ENCODE measurements at regions not wholly inside any gene's neighbourhood (a gene's known extent, or its start where the extent isn't known, plus 50 kb on each side); places are given as distances from the start of the nearest gene placed in this dataset.

DNA sequence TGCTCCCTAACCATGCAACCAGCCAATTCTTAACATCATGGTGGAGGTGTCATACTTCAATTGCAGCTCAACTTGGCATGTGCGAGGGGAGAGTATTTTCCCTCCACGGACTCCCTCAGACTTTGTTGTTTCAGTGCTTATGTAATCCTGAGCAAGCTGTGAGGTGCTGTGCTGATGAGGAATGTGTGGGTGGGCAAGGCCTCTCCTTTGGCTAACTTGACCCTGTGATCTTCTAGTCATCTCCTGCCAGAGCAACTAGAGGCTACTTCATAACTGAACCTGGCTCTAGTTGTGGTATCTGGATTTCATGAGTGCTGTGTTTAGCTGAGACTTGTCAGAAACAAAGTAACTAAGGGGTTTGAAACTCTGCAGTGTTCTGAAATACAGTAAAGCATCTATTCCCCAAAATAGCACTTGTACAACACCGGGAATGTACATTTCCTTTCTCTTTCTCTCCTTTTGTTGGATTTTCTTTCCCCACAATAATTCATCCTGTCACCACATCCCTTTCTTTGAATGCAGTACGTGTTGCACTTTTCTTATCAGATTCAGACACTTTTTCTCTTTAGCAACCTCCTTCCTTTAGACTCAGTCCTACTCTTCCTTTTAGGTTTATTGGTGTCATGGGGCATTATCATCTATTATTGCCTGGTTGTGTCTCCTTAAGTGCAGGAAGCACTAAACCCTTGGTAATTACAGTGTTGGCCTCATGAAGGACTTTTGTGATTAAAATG is 415.2 kb upstream of the NR3C2 start:
- Histone ChIP-seq H3K4me1 (ENCODE audit: control insufficient read depth, extremely low read depth, insufficient read depth, low read length) (peaks cover 4% of the 10 kb centered on the region), H2AFZ (ENCODE audit: control insufficient read depth, low read length) (no peak overlapping the region), H3K27me3 (ENCODE audit: control insufficient read depth, extremely low read depth, insufficient read depth, low read length) (no peaks in the 10 kb centered on the region), H3K4me3 (ENCODE audit: control insufficient read depth in 2 of 3, extremely low read depth in 1 of 3, insufficient read depth in 2 of 3, low read depth in 1 of 3, low read length in 3 of 3) (no peak overlapping the region), H3K9ac (ENCODE audit: control insufficient read depth, extremely low read depth, insufficient read depth, low read length) (no peak overlapping the region), H3K9me1 (ENCODE audit: control insufficient read depth, extremely low read depth, insufficient read depth, low read length) (no peaks in the 10 kb centered on the region), H4K20me1 (ENCODE audit: control insufficient read depth, extremely low read depth, insufficient read depth, low read length) (no peaks in the 10 kb centered on the region), H3K36me3 (ENCODE audit: control insufficient read depth in 2 of 2, extremely low read depth in 1 of 2, insufficient read depth in 2 of 2, low read length in 2 of 2) (no peaks in the 10 kb centered on the region), H3K79me2 (ENCODE audit: control insufficient read depth, insufficient read depth, low read length) (no peaks in the 10 kb centered on the region), H3K27ac (ENCODE audit: control insufficient read depth, insufficient read depth, low read length) (no peak overlapping the region), H3K9me3 (ENCODE audit: control insufficient read depth, low read depth, low read length) (no peaks in the 10 kb centered on the region), H3K4me2 (ENCODE audit: control insufficient read depth, extremely low read depth, insufficient read depth, low read depth, low read length) (no peak overlapping the region)
- FAIRE-seq: no peak
- TF ChIP-seq, protein P1, sequence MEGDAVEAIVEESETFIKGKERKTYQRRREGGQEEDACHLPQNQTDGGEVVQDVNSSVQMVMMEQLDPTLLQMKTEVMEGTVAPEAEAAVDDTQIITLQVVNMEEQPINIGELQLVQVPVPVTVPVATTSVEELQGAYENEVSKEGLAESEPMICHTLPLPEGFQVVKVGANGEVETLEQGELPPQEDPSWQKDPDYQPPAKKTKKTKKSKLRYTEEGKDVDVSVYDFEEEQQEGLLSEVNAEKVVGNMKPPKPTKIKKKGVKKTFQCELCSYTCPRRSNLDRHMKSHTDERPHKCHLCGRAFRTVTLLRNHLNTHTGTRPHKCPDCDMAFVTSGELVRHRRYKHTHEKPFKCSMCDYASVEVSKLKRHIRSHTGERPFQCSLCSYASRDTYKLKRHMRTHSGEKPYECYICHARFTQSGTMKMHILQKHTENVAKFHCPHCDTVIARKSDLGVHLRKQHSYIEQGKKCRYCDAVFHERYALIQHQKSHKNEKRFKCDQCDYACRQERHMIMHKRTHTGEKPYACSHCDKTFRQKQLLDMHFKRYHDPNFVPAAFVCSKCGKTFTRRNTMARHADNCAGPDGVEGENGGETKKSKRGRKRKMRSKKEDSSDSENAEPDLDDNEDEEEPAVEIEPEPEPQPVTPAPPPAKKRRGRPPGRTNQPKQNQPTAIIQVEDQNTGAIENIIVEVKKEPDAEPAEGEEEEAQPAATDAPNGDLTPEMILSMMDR (optimal IDR thresholded peaks at IDR 0.05 in 1 of 3, IDR thresholded peaks at IDR 0.05 in 1 of 3, conservative IDR thresholded peaks at IDR 0.05 in 1 of 3; ENCODE audit: extremely low read depth in 1 of 3, insufficient read depth in 2 of 3, low read length in 3 of 3): no peak
- no peak for TF ChIP-seq EZH2 (IDR thresholded peaks at IDR 0.05; ENCODE audit: low read length)
- DNase-seq (ENCODE audit: low read depth, low spot score): no peak
- dilution Hi-C loops (cut with MboI; ENCODE audit: extremely low pct_ligation_motif_present, low sequenced_read_pairs): no loop called here

DNA sequence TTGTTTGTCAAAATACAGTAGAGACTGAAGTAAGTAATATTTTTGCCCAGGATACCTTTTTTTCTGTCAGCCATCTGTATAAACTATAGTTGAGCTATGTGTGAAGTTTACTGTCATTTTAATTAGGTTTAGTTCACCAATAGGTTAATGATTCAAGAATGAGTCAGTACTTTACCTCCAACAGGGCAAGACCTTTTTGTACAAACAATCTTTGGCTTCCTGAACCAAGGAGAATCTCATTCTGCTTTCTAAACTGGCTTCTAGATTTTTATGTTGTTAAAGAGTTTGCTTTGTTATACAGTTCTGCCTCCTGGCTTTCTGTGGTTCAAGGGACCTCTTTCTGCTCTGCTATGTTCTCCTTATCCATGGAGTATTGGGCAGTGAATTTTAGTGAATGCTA is 412.0 kb upstream of the NR3C2 start:
- H3K4me2 ChIP-seq (ENCODE audit: control insufficient read depth, extremely low read depth, insufficient read depth, low read depth, low read length): no peak overlapping the region
- FAIRE-seq: no peak
- H3K4me1 ChIP-seq (ENCODE audit: control insufficient read depth, extremely low read depth, insufficient read depth, low read length): peaks cover 9% of the 10 kb centered on the region
- H3K9ac ChIP-seq (ENCODE audit: control insufficient read depth, extremely low read depth, insufficient read depth, low read length): no peak overlapping the region
- dilution Hi-C loops (cut with MboI; ENCODE audit: extremely low pct_ligation_motif_present, low sequenced_read_pairs): no loop called here
- no peak for TF ChIP-seq EZH2 (IDR thresholded peaks at IDR 0.05; ENCODE audit: low read length)
- TF ChIP-seq, protein P1 (optimal IDR thresholded peaks at IDR 0.05 in 1 of 3, IDR thresholded peaks at IDR 0.05 in 1 of 3, conservative IDR thresholded peaks at IDR 0.05 in 1 of 3; ENCODE audit: extremely low read depth in 1 of 3, insufficient read depth in 2 of 3, low read length in 3 of 3): no peak
- H3K9me3 ChIP-seq (ENCODE audit: control insufficient read depth, low read depth, low read length): no peaks in the 10 kb centered on the region
- no peaks in the 10 kb centered on the region for H3K36me3 ChIP-seq (ENCODE audit: control insufficient read depth in 2 of 2, extremely low read depth in 1 of 2, insufficient read depth in 2 of 2, low read length in 2 of 2)
- no peak overlapping the region for H2AFZ ChIP-seq (ENCODE audit: control insufficient read depth, low read length)
- H4K20me1 ChIP-seq (ENCODE audit: control insufficient read depth, extremely low read depth, insufficient read depth, low read length): no peaks in the 10 kb centered on the region
- no peaks in the 10 kb centered on the region for H3K27me3 ChIP-seq (ENCODE audit: control insufficient read depth, extremely low read depth, insufficient read depth, low read length)
- no peak overlapping the region for H3K4me3 ChIP-seq (ENCODE audit: control insufficient read depth in 2 of 3, extremely low read depth in 1 of 3, insufficient read depth in 2 of 3, low read depth in 1 of 3, low read length in 3 of 3)
- DNase-seq (ENCODE audit: low read depth, low spot score): no peak
- no peaks in the 10 kb centered on the region for H3K79me2 ChIP-seq (ENCODE audit: control insufficient read depth, insufficient read depth, low read length)
- H3K9me1 ChIP-seq (ENCODE audit: control insufficient read depth, extremely low read depth, insufficient read depth, low read length): no peaks in the 10 kb centered on the region
- no peak overlapping the region for H3K27ac ChIP-seq (ENCODE audit: control insufficient read depth, insufficient read depth, low read length)
